IMR-90 (cell line): ENCODE measurements at regions not wholly inside any gene's neighbourhood (a gene's known extent, or its start where the extent isn't known, plus 50 kb on each side); places are given as distances from the start of the nearest gene placed in this dataset.
"Not testable (repeated sequence)": the region's sequence is repeated elsewhere in the genome, so short reads cannot be mapped to it uniquely, and the experiment has no call there.

Source experiments
- ATAC-seq: fragments of 200-7000 bp; cut with Tn5 transposase; 2 replicates; pipeline ENCODE4 v1.9.1; 2020; ENCODE audit warnings: low read depth, mild to moderate bottlenecking, moderate library complexity
- BruUV-seq: library from RNA; stranded (reverse); fragments of 400-500 nt; replicated peaks from 2 replicates; lab custom pipeline; 2021; lab: Mats Ljungman, UMichigan
- CTCF ChIA-PET: fragments of 300-600 bp; formaldehyde crosslinking; extraction: SDS; loops from one replicate; lab custom pipeline; 2021; ENCODE audit warnings: antibody characterized with exemption; lab: Yijun Ruan, JAX
- POLR2A ChIA-PET: fragments of 300-600 bp; sonication (Branson Sonifier 250); formaldehyde crosslinking; loops from one replicate; lab custom pipeline; 2022; ENCODE audit warnings: antibody characterized with exemption; ENCODE audit not compliant: unreplicated experiment; lab: Charles Lee
- DNase-seq: peaks from one replicate; pipeline ENCODE4 v3.0.0; 2013
- H2AFZ ChIP-seq: replicated peaks from 2 replicates; pipeline ENCODE3; 2013; ENCODE audit warnings: low read length, mild to moderate bottlenecking; ENCODE audit not compliant: poor library complexity
- H2AK5ac ChIP-seq: 2 replicates; pipeline ENCODE4 v1.6.1; 2013; ENCODE audit warnings: low read depth, low read length, inconsistent platforms
- H2AK9ac ChIP-seq: replicated peaks from 2 replicates; pipeline ENCODE3; 2013; ENCODE audit warnings: mild to moderate bottlenecking, low read depth, low read length, moderate library complexity; ENCODE audit not compliant: poor library complexity
- H2BK120ac ChIP-seq: 2 replicates; pipeline ENCODE4 v1.6.1; 2013; ENCODE audit warnings: low read depth, low read length, inconsistent platforms
- H2BK15ac ChIP-seq: 3 replicates; pipeline ENCODE4 v1.6.1; 2013; ENCODE audit warnings: low read depth, low read length, inconsistent platforms
- H2BK20ac ChIP-seq: 2 replicates; pipeline ENCODE4 v1.6.1; 2013; ENCODE audit warnings: low read depth, mild to moderate bottlenecking, inconsistent platforms, low read length, moderate library complexity
- H2BK5ac ChIP-seq: 2 replicates; pipeline ENCODE4 v1.6.1; 2013; ENCODE audit warnings: mild to moderate bottlenecking, low read depth, low read length, inconsistent platforms; ENCODE audit not compliant: poor library complexity, severe bottlenecking
- H3K14ac ChIP-seq: replicated peaks from 2 replicates; pipeline ENCODE4 v1.6.1; 2013; ENCODE audit warnings: low read depth, low read length, inconsistent platforms
- H3K18ac ChIP-seq: 2 replicates; pipeline ENCODE4 v1.6.1; 2013; ENCODE audit warnings: low read depth, low read length, control low read depth
- H3K23ac ChIP-seq: 2 replicates; pipeline ENCODE4 v1.6.1; 2013; ENCODE audit warnings: low read depth, low read length, inconsistent platforms
- H3K27ac ChIP-seq: 2 replicates; pipeline ENCODE4 v1.5.1; 2013; ENCODE audit warnings: mild to moderate bottlenecking, control low read depth, low read length; ENCODE audit not compliant: insufficient read depth
- H3K27me3 ChIP-seq: 2 replicates; pipeline ENCODE4 v1.6.1; 2013; ENCODE audit warnings: low read length; ENCODE audit not compliant: control insufficient read depth, insufficient read depth
- H3K36me3 ChIP-seq: 2 replicates; pipeline ENCODE4 v1.6.1; 2013; ENCODE audit warnings: low read length, mixed read lengths; ENCODE audit not compliant: control insufficient read depth, insufficient read depth
- H3K4ac ChIP-seq: 2 replicates; pipeline ENCODE4 v1.6.1; 2013; ENCODE audit warnings: low read depth, low read length, inconsistent platforms
- H3K4me1 ChIP-seq: 2 replicates; pipeline ENCODE4 v1.6.1; 2013; ENCODE audit warnings: low read length, mixed read lengths; ENCODE audit not compliant: control insufficient read depth, insufficient read depth
- H3K4me2 ChIP-seq: 2 replicates; pipeline ENCODE4 v1.6.1; 2013; ENCODE audit warnings: low read depth, mild to moderate bottlenecking, control low read depth, low read length, moderate library complexity
- H3K4me3 ChIP-seq: 2 replicates; pipeline ENCODE4 v1.5.1; 2013; ENCODE audit warnings: low read depth, mild to moderate bottlenecking, control low read depth, low read length, moderate library complexity; ENCODE audit not compliant: insufficient read depth
- H3K56ac ChIP-seq: 2 replicates; pipeline ENCODE4 v1.6.1; 2013; ENCODE audit warnings: low read length, inconsistent platforms; ENCODE audit not compliant: insufficient read depth; ENCODE audit errors: extremely low read depth
- H3K79me1 ChIP-seq, 2 experiments: 2 replicates each; pipeline ENCODE4 v1.6.1; 2013; ENCODE audit warnings: low read length in 2 of 2, inconsistent platforms in 1 of 2, low read depth in 1 of 2
- H3K9ac ChIP-seq: 2 replicates; pipeline ENCODE4 v1.6.1; 2013; ENCODE audit warnings: low read depth, low read length, control low read depth
- H3K9me1 ChIP-seq: 2 replicates; pipeline ENCODE4 v1.6.1; 2013; ENCODE audit warnings: low read length, inconsistent platforms; ENCODE audit not compliant: insufficient read depth
- H3K9me3 ChIP-seq: 2 replicates; pipeline ENCODE4 v1.6.1; 2013; ENCODE audit warnings: low read length; ENCODE audit not compliant: control insufficient read depth, insufficient read depth
- H4K20me1 ChIP-seq: 2 replicates; pipeline ENCODE4 v1.6.1; 2013; ENCODE audit warnings: low read length, inconsistent platforms; ENCODE audit not compliant: insufficient read depth
- H4K5ac ChIP-seq: 2 replicates; pipeline ENCODE4 v1.6.1; 2013; ENCODE audit warnings: mild to moderate bottlenecking, low read depth, low read length, control low read depth
- H4K8ac ChIP-seq, 2 experiments: 2 replicates each; pipeline ENCODE4 v1.6.1; 2013; ENCODE audit warnings: low read depth in 2 of 2, low read length in 2 of 2, control low read depth in 1 of 2, inconsistent platforms in 1 of 2
- H4K91ac ChIP-seq: 2 replicates; pipeline ENCODE4 v1.6.1; 2013; ENCODE audit warnings: low read depth, low read length, inconsistent platforms; ENCODE audit not compliant: insufficient read depth
- WGBS, 2 experiments: methylation state at CpG; one replicate each; pipeline versions ENCODE4 v1.1.5 to v1.1.7; 2013; ENCODE audit warnings: missing lambda C conversion rate in 2 of 2; ENCODE audit not compliant: insufficient read length in 1 of 2; ENCODE audit errors: extremely low coverage in 2 of 2; 5-methylcytosine and 5-hydroxymethylcytosine counted together
- dilution Hi-C: fragments of 300-500 bp; cut with HindIII; formaldehyde crosslinking; loops from one replicate; pipeline ENCODE4 v1.14.3; 2018; ENCODE audit warnings: low sequenced_read_pairs; ENCODE audit not compliant: unreplicated experiment
- in situ Hi-C: fragments of 300-500 bp; cut with MboI; formaldehyde crosslinking; loops from 3 replicates; pipeline ENCODE4 v1.14.3; 2019; ENCODE audit warnings: low sequenced_read_pairs, inconsistent platforms, mixed read lengths
- intact Hi-C: fragments of 100-400 bp; cut with micrococcal nuclease; formaldehyde crosslinking; loops from 2 replicates; pipeline ENCODE4 v1.10.0; 2022

DNA sequence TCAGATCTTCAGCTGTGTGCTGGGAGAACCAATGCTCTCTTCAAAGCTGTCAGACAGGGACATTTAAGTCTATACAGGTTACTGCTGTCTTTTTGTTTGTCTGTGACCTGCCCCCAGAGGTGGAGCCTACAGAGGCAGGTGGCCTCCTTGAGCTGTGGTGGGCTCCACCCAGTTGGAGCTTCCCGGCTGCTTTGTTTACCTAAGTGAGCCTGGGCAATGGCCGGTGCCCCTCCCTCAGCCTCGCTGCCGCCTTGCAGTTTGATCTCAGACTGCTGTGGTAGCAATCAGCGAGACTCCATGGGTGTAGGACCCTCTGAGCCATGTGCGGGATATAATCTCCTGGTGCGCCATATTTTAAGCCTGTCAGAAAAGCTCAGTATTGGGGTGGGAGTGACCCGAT lies 745.8 kb upstream of the POU3F2 start:
- dilution Hi-C loops, POLR2A ChIA-PET, H4K91ac ChIP-seq, H3K4me1 ChIP-seq, H4K5ac ChIP-seq, H3K36me3 ChIP-seq, H3K14ac ChIP-seq, H2AFZ ChIP-seq, H3K9ac ChIP-seq, H3K4me3 ChIP-seq, H2BK20ac ChIP-seq, H2BK15ac ChIP-seq, H3K23ac ChIP-seq, H2BK5ac ChIP-seq, H2AK5ac ChIP-seq, H3K27ac ChIP-seq, H3K27me3 ChIP-seq, BruUV-seq, CTCF ChIA-PET, in situ Hi-C loops, ATAC-seq, H4K20me1 ChIP-seq, DNase-seq, H3K79me1 ChIP-seq, H3K9me1 ChIP-seq, H2AK9ac ChIP-seq, H3K4ac ChIP-seq, H3K9me3 ChIP-seq, intact Hi-C loops, H2BK120ac ChIP-seq, H3K4me2 ChIP-seq, H4K8ac ChIP-seq, H3K56ac ChIP-seq, H3K18ac ChIP-seq: not testable (repeated sequence)
- no CpG with 5 or more reads among the region's 8 CpGs for WGBS, 2 experiments
